ENCODE measurements at regions not wholly inside any gene's neighbourhood (a gene's known extent, or its start where the extent isn't known, plus 50 kb on each side); places are given as distances from the start of the nearest gene placed in this dataset.

DNA sequence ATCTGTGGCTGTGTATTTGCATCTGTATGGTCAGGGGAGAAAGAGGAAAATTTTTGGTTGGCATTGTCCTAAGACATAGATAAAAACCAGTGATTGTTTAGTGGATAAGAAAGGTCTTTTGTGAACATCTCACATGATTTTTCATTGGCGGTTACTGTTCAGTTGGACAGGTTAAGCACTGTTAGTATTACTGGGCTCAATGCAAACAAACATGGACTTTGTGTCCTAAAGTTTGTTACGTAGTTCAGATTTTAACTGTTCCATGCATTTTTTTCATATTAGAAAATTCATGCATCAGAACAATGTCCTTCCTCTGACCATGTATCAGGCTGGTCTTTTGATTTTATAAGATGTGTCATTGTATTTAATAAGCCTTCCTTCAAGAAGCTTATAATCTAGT lies 368.0 kb downstream of the MEIS1 start:
- TF ChIP-seq, protein P1, sequence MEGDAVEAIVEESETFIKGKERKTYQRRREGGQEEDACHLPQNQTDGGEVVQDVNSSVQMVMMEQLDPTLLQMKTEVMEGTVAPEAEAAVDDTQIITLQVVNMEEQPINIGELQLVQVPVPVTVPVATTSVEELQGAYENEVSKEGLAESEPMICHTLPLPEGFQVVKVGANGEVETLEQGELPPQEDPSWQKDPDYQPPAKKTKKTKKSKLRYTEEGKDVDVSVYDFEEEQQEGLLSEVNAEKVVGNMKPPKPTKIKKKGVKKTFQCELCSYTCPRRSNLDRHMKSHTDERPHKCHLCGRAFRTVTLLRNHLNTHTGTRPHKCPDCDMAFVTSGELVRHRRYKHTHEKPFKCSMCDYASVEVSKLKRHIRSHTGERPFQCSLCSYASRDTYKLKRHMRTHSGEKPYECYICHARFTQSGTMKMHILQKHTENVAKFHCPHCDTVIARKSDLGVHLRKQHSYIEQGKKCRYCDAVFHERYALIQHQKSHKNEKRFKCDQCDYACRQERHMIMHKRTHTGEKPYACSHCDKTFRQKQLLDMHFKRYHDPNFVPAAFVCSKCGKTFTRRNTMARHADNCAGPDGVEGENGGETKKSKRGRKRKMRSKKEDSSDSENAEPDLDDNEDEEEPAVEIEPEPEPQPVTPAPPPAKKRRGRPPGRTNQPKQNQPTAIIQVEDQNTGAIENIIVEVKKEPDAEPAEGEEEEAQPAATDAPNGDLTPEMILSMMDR (IDR thresholded peaks at IDR 0.05; ENCODE audit: low read length) = no peak
- TF ChIP-seq EZH2 (optimal IDR thresholded peaks at IDR 0.05; ENCODE audit: low read depth, low read length) (no peak), EZH2phosphoT487 (IDR thresholded peaks at IDR 0.05; ENCODE audit: low read length) (no peak)
- no peak overlapping the region for H3K9ac ChIP-seq (ENCODE audit: low read length)

DNA sequence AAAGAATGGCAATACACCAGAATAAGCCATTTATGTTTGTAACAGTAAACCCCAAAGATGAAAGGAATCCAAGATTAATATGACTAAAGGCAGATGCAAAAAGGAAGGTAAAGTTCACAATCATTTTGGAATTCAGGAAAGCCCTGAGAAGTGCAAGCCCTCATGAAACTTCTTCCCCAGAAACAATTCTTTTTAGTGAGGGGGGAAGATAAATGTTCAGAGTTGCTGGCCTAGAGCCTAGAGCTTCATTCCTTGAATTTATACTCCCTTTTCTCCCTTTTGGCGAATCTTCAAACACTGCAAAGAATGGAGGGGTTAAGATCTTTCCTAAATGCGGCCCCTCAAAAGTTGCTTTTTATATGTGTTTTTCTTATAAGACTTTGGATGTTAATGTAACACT lies 368.8 kb downstream of the MEIS1 start:
- no peak for DNase-seq
- no peak overlapping the region for H2AFZ ChIP-seq (ENCODE audit: low read length)
- no peaks in the 10 kb centered on the region for H3F3A ChIP-seq (ENCODE audit: insufficient read depth, low read length)
- no peaks in the 10 kb centered on the region for H3K9me2 ChIP-seq (replicated peaks; ENCODE audit: insufficient read depth, low read length)
- H3K36me3 ChIP-seq (replicated peaks; ENCODE audit: insufficient read depth, low read length) = no peaks in the 10 kb centered on the region
- H3K9me3 ChIP-seq (replicated peaks; ENCODE audit: insufficient read depth, low read length) = no peaks in the 10 kb centered on the region
- no peaks in the 10 kb centered on the region for H4K20me1 ChIP-seq (ENCODE audit: insufficient read depth, low read length)
- no peak overlapping the region for H3K4me3 ChIP-seq (ENCODE audit: low read length)
- no peaks in the 10 kb centered on the region for H3K27me3 ChIP-seq (replicated peaks; ENCODE audit: insufficient read depth, low read length)
- no peaks in the 10 kb centered on the region for H3K79me2 ChIP-seq (ENCODE audit: low read length)
- TF ChIP-seq, protein P1 (IDR thresholded peaks at IDR 0.05; ENCODE audit: low read length) = no peak
- TF ChIP-seq EZH2phosphoT487 (IDR thresholded peaks at IDR 0.05; ENCODE audit: low read length) (no peak), EZH2 (optimal IDR thresholded peaks at IDR 0.05; ENCODE audit: low read depth, low read length) (no peak)
- H3K4me1 ChIP-seq (ENCODE audit: low read length) = no peaks in the 10 kb centered on the region
- H3K27ac ChIP-seq (ENCODE audit: low read length) = no peak overlapping the region
- H3K9ac ChIP-seq (ENCODE audit: low read length) = no peak overlapping the region
- H3K4me2 ChIP-seq (ENCODE audit: low read depth, low read length) = no peak overlapping the region

More for the DNA sequence above, 368.0 kb downstream of the MEIS1 start:
- no peaks in the 10 kb centered on the region for H4K20me1 ChIP-seq (ENCODE audit: insufficient read depth, low read length)
- no peaks in the 10 kb centered on the region for H3K79me2 ChIP-seq (ENCODE audit: low read length)
- no peak overlapping the region for H3K27ac ChIP-seq (ENCODE audit: low read length)
- no peaks in the 10 kb centered on the region for H3K36me3 ChIP-seq (replicated peaks; ENCODE audit: insufficient read depth, low read length)
- H3K9me2 ChIP-seq (replicated peaks; ENCODE audit: insufficient read depth, low read length) = no peaks in the 10 kb centered on the region
- DNase-seq = no peak
- H3K9me3 ChIP-seq (replicated peaks; ENCODE audit: insufficient read depth, low read length) = no peaks in the 10 kb centered on the region
- H2AFZ ChIP-seq (ENCODE audit: low read length) = no peak overlapping the region
- no peaks in the 10 kb centered on the region for H3K27me3 ChIP-seq (replicated peaks; ENCODE audit: insufficient read depth, low read length)
- H3F3A ChIP-seq (ENCODE audit: insufficient read depth, low read length) = no peaks in the 10 kb centered on the region
- H3K4me1 ChIP-seq (ENCODE audit: low read length) = no peaks in the 10 kb centered on the region
- H3K4me2 ChIP-seq (ENCODE audit: low read depth, low read length) = no peak overlapping the region
- H3K4me3 ChIP-seq (ENCODE audit: low read length) = no peak overlapping the region

DNA sequence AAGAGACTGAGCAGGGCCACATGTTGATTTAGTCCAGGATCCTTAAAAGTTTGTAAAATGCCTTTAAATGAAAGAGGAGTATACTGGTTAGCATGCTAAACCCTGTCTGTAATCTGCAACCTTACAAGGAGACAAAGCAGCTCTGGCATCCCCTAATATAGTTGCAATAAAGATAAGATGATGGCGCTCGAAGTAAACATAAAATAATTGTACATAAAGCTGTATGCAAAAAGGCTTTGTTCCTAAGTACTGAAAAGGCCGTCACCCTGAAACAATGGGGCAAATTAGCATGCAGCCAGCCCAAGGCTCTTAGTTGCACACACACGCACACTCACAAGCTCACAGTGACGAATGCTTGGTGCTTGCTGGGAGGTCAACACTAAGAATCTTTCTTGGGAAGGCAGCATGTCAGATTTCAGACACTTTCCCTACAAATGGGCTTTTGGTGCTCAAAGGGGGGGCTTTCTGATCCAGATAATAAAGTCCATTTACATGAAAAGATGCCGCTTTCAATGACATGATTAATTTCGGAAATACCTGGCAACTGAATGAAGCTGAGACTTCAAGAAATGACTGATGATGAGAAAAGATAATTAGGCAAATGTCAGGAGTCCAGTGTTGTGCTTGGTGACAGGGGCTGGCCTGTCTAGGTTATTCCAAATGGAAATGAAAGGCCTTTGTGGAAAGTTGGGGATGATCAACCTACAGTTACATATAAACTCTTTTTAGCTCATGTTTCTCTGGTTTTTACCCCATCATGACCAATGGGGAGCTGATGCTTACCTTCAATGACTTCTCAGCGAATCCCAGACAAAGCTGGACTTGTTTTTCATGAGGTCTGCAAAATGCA lies 370.3 kb downstream of the MEIS1 start:
- Histone ChIP-seq H3K4me1 (ENCODE audit: low read length) (no peaks in the 10 kb centered on the region), H3K9ac (ENCODE audit: low read length) (no peak overlapping the region), H4K20me1 (ENCODE audit: insufficient read depth, low read length) (no peaks in the 10 kb centered on the region), H3K36me3 (replicated peaks; ENCODE audit: insufficient read depth, low read length) (no peaks in the 10 kb centered on the region), H2AFZ (ENCODE audit: low read length) (no peak overlapping the region), H3K27me3 (replicated peaks; ENCODE audit: insufficient read depth, low read length) (no peaks in the 10 kb centered on the region), H3K9me2 (replicated peaks; ENCODE audit: insufficient read depth, low read length) (no peaks in the 10 kb centered on the region), H3K79me2 (ENCODE audit: low read length) (no peaks in the 10 kb centered on the region), H3K9me3 (replicated peaks; ENCODE audit: insufficient read depth, low read length) (no peaks in the 10 kb centered on the region), H3F3A (ENCODE audit: insufficient read depth, low read length) (no peaks in the 10 kb centered on the region), H3K4me3 (ENCODE audit: low read length) (no peak overlapping the region), H3K27ac (ENCODE audit: low read length) (no peak overlapping the region), H3K4me2 (ENCODE audit: low read depth, low read length) (no peak overlapping the region)
- TF ChIP-seq, protein P1 (IDR thresholded peaks at IDR 0.05; ENCODE audit: low read length) = no peak
- TF ChIP-seq EZH2phosphoT487 (IDR thresholded peaks at IDR 0.05; ENCODE audit: low read length) = no peak
- TF ChIP-seq EZH2 (optimal IDR thresholded peaks at IDR 0.05; ENCODE audit: low read depth, low read length) = no peak
- DNase-seq = no peak

Measured in MM.1S (cell line).